H1 (cell line): ENCODE measurements at regions not wholly inside any gene's neighbourhood (a gene's known extent, or its start where the extent isn't known, plus 50 kb on each side); places are given as distances from the start of the nearest gene placed in this dataset.

ENCODE experiments used
- CTCF ChIA-PET: fragments of 300-600 bp; sonication (Branson Sonifier 250); formaldehyde crosslinking; loops from one replicate; lab custom pipeline; 2021; ENCODE audit not compliant: partially characterized antibody; lab: Charles Lee
- POLR2A ChIA-PET: fragments of 300-600 bp; sonication (Branson Sonifier 250); formaldehyde crosslinking; loops from one replicate; lab custom pipeline; 2021; ENCODE audit warnings: inconsistent platforms; ENCODE audit not compliant: partially characterized antibody; lab: Charles Lee
- DNase-seq, 2 experiments: peaks; one replicate each; pipeline versions ENCODE4 v3.0.0 to v3.0.0-alpha.2; 2010 to 2022; ENCODE audit warnings: low spot score in 2 of 2, low read depth in 1 of 2, mixed read lengths in 1 of 2
- FAIRE-seq: peaks from 2 replicates; lab custom pipeline; 2011; peaks lifted over from hg19 to GRCh38; lab: Jason Lieb, UNC
- H2AFZ ChIP-seq: 2 replicates; pipeline ENCODE4 v1.8.1; 2012; ENCODE audit warnings: low read length, inconsistent platforms
- H2AK5ac ChIP-seq: 2 replicates; pipeline ENCODE4 v1.6.1; 2013; ENCODE audit warnings: low read depth, low read length
- H2BK120ac ChIP-seq: replicated peaks from 2 replicates; pipeline ENCODE3; 2013; ENCODE audit warnings: low read depth, low read length, inconsistent platforms
- H2BK12ac ChIP-seq: 2 replicates; pipeline ENCODE4 v1.6.1; 2013; ENCODE audit warnings: low read depth, low read length
- H2BK15ac ChIP-seq: 2 replicates; pipeline ENCODE4 v1.6.1; 2013; ENCODE audit warnings: low read length
- H2BK20ac ChIP-seq: 2 replicates; pipeline ENCODE4 v1.6.1; 2013; ENCODE audit warnings: low read length
- H2BK5ac ChIP-seq: 2 replicates; pipeline ENCODE4 v1.6.1; 2013; ENCODE audit warnings: low read depth, low read length
- H3K14ac ChIP-seq: 2 replicates; pipeline ENCODE4 v1.6.1; 2013; ENCODE audit warnings: inconsistent platforms; ENCODE audit not compliant: insufficient read length
- H3K18ac ChIP-seq: 2 replicates; pipeline ENCODE4 v1.6.1; 2013; ENCODE audit warnings: low read length; ENCODE audit errors: extremely low read depth
- H3K23ac ChIP-seq: 2 replicates; pipeline ENCODE4 v1.6.1; 2013; ENCODE audit warnings: inconsistent platforms; ENCODE audit not compliant: insufficient read length
- H3K23me2 ChIP-seq: 2 replicates; pipeline ENCODE4 v1.6.1; 2013; ENCODE audit warnings: low read depth, low read length
- H3K27ac ChIP-seq: 2 replicates; pipeline ENCODE4 v1.6.1; 2011; ENCODE audit warnings: low read depth, low read length, inconsistent platforms
- H3K27me3 ChIP-seq, 4 experiments: replicated peaks in 1 of 4; 1 replicate in 1 of 4; 2 replicates in 3 of 4; pipeline versions ENCODE4 v1.6.1 to v1.8.1; 2011 to 2013; ENCODE audit warnings: low read length in 3 of 4, mild to moderate bottlenecking in 3 of 4, inconsistent platforms in 2 of 4, mixed read lengths in 2 of 4, moderate library complexity in 1 of 4; ENCODE audit not compliant: control insufficient read depth in 3 of 4, insufficient read depth in 3 of 4; ENCODE audit errors: extremely low read depth in 1 of 4
- H3K36me3 ChIP-seq, 4 experiments: 2 replicates each; pipeline versions ENCODE4 v1.6.1 to v1.8.1; 2011 to 2013; ENCODE audit warnings: mild to moderate bottlenecking in 4 of 4, low read length in 3 of 4, moderate library complexity in 2 of 4, control low read depth in 1 of 4, inconsistent platforms in 1 of 4; ENCODE audit not compliant: insufficient read depth in 4 of 4, control insufficient read depth in 2 of 4
- H3K4ac ChIP-seq: replicated peaks from 2 replicates; pipeline ENCODE3; 2013; ENCODE audit warnings: low read length, low read depth, mixed read lengths, inconsistent platforms; ENCODE audit not compliant: insufficient read length
- H3K4me1 ChIP-seq, 4 experiments: replicated peaks in 1 of 4; 1 replicate in 1 of 4; 2 replicates in 3 of 4; pipeline versions ENCODE4 v1.6.1 to v1.8.1; 2011 to 2013; ENCODE audit warnings: low read length in 3 of 4, inconsistent platforms in 2 of 4, mixed read lengths in 1 of 4; ENCODE audit not compliant: insufficient read depth in 4 of 4, control insufficient read depth in 3 of 4
- H3K4me2 ChIP-seq, 2 experiments: 2 replicates each; pipeline versions ENCODE4 v1.6.1 to v1.8.1; 2011 to 2013; ENCODE audit warnings: low read depth in 2 of 2, low read length in 2 of 2, control low read depth in 1 of 2, inconsistent platforms in 1 of 2, mild to moderate bottlenecking in 1 of 2; ENCODE audit not compliant: insufficient read depth in 1 of 2
- H3K4me3 ChIP-seq, 4 experiments: fragments of 200-600, 300-600 bp in 1 of 4; sonication (generic), shearing (Covaris generic), sonication (Bioruptor Twin) in 1 of 4; 2 replicates each; pipeline versions ENCODE4 v1.5.1 to v1.8.1; 2011 to 2016; ENCODE audit warnings: low read length in 4 of 4, low read depth in 3 of 4, control low read depth in 2 of 4, inconsistent platforms in 2 of 4, mild to moderate bottlenecking in 2 of 4, mixed read lengths in 1 of 4, moderate library complexity in 1 of 4; ENCODE audit not compliant: insufficient read depth in 2 of 4; ENCODE audit errors: extremely low read depth in 1 of 4
- H3K56ac ChIP-seq: replicated peaks from 2 replicates; pipeline ENCODE3; 2013; ENCODE audit warnings: low read depth, mild to moderate bottlenecking, mixed read lengths, low read length, inconsistent platforms; ENCODE audit not compliant: insufficient read length
- H3K79me1 ChIP-seq: 2 replicates; pipeline ENCODE4 v1.6.1; 2013; ENCODE audit warnings: low read depth, low read length, control low read depth
- H3K79me2 ChIP-seq, 2 experiments: 2 replicates each; pipeline versions ENCODE4 v1.6.1 to v1.8.1; 2012 to 2013; ENCODE audit warnings: low read length in 2 of 2, mild to moderate bottlenecking in 2 of 2, inconsistent platforms in 1 of 2; ENCODE audit not compliant: insufficient read depth in 2 of 2, control insufficient read depth in 1 of 2
- H3K9ac ChIP-seq, 4 experiments: replicated peaks in 1 of 4; 1 replicate in 1 of 4; 2 replicates in 3 of 4; pipeline versions ENCODE4 v1.6.1 to v1.8.1; 2011 to 2013; ENCODE audit warnings: low read depth in 3 of 4, low read length in 3 of 4, control low read depth in 2 of 4, mild to moderate bottlenecking in 2 of 4, moderate library complexity in 2 of 4, inconsistent platforms in 1 of 4; ENCODE audit errors: extremely low read depth in 1 of 4
- H3K9me3 ChIP-seq, 2 experiments: 2 replicates each; pipeline versions ENCODE4 v1.6.1 to v1.8.1; 2012 to 2013; ENCODE audit warnings: mild to moderate bottlenecking in 2 of 2, moderate library complexity in 2 of 2, control low read depth in 1 of 2, inconsistent platforms in 1 of 2, low read depth in 1 of 2, low read length in 1 of 2, mixed read lengths in 1 of 2; ENCODE audit not compliant: insufficient read depth in 2 of 2
- H4K20me1 ChIP-seq, 2 experiments: replicated peaks in 1 of 2; 2 replicates each; pipeline versions ENCODE3 to v1.8.1; 2011 to 2013; ENCODE audit warnings: inconsistent platforms in 2 of 2, low read length in 2 of 2, mild to moderate bottlenecking in 1 of 2; ENCODE audit not compliant: insufficient read depth in 2 of 2, control insufficient read depth in 1 of 2
- H4K5ac ChIP-seq: 2 replicates; pipeline ENCODE4 v1.6.1; 2013; ENCODE audit warnings: low read length, low read depth, mixed read lengths, inconsistent platforms; ENCODE audit not compliant: insufficient read length
- H4K8ac ChIP-seq: 2 replicates; pipeline ENCODE4 v1.8.0; 2013; ENCODE audit warnings: mild to moderate bottlenecking, moderate library complexity, low read length, inconsistent platforms; ENCODE audit not compliant: insufficient read depth; ENCODE audit errors: extremely low read depth
- H4K91ac ChIP-seq: replicated peaks from 2 replicates; pipeline ENCODE3; 2013; ENCODE audit warnings: low read length, mixed read lengths, inconsistent platforms; ENCODE audit not compliant: insufficient read length
- ASH2L ChIP-seq: fragments of 200-600, 300-600 bp; sonication (generic); IDR thresholded peaks from one replicate; pipeline ENCODE4 v1.7.1; 2017; ENCODE audit warnings: low read length
- BRCA1 ChIP-seq: IDR thresholded peaks from 2 replicates; pipeline ENCODE4 v1.6.1; 2012; ENCODE audit warnings: low read depth, low read length, improper control_type of control experiment
- EGR1 ChIP-seq: IDR thresholded peaks from 2 replicates; pipeline ENCODE4 v1.6.1; 2011; ENCODE audit warnings: low read depth, low read length, borderline replicate concordance
- EP300 ChIP-seq, 2 experiments: IDR thresholded peaks; 1 replicate in 1 of 2; 2 replicates in 1 of 2; pipeline ENCODE4 v1.6.1; 2011 to 2012; ENCODE audit warnings: low read depth in 2 of 2, low read length in 2 of 2, mild to moderate bottlenecking in 2 of 2, borderline replicate concordance in 1 of 2, inconsistent platforms in 1 of 2, moderate library complexity in 1 of 2
- GTF2F1 ChIP-seq: IDR thresholded peaks from 2 replicates; pipeline ENCODE4 v1.6.1; 2012; ENCODE audit warnings: low read depth, low read length, improper control_type of control experiment, borderline replicate concordance
- HDAC6 ChIP-seq: IDR thresholded peaks from one replicate; pipeline ENCODE4 v1.7.1; 2012; ENCODE audit warnings: low read depth, mild to moderate bottlenecking, inconsistent platforms, low read length, moderate library complexity
- KDM4A ChIP-seq: IDR thresholded peaks from one replicate; pipeline ENCODE4 v1.7.1; 2012; ENCODE audit warnings: low read depth, mild to moderate bottlenecking, moderate library complexity, low read length, inconsistent platforms; ENCODE audit not compliant: severe bottlenecking
- RFX5 ChIP-seq: IDR thresholded peaks from 2 replicates; pipeline ENCODE4 v1.6.1; 2011; ENCODE audit warnings: low read depth, low read length, improper control_type of control experiment, borderline replicate concordance
- RXRA ChIP-seq: IDR thresholded peaks from 2 replicates; pipeline ENCODE4 v1.6.1; 2011; ENCODE audit warnings: low read depth, mild to moderate bottlenecking, low read length, moderate library complexity; ENCODE audit not compliant: insufficient read depth
- SAP30 ChIP-seq: fragments of 300-600 bp; sonication (generic); IDR thresholded peaks from 2 replicates; pipeline ENCODE4 v1.7.1; 2012; ENCODE audit warnings: low read length, moderate library complexity, mild to moderate bottlenecking, inconsistent platforms; ENCODE audit not compliant: insufficient read depth, insufficient replicate concordance
- SIX5 ChIP-seq: IDR thresholded peaks from 2 replicates; pipeline ENCODE4 v1.6.1; 2011; ENCODE audit warnings: mild to moderate bottlenecking, low read depth, low read length
- SP1 ChIP-seq: IDR thresholded peaks from 2 replicates; pipeline ENCODE4 v1.6.1; 2011; ENCODE audit warnings: low read depth, low read length
- SRF ChIP-seq: IDR thresholded peaks from 2 replicates; pipeline ENCODE4 v1.6.1; 2011; ENCODE audit warnings: mild to moderate bottlenecking, low read depth, low read length, moderate library complexity
- TBP ChIP-seq: IDR thresholded peaks from 2 replicates; pipeline ENCODE4 v1.6.1; 2011; ENCODE audit warnings: low read depth, low read length, improper control_type of control experiment
- WGBS, 2 experiments: shearing (Covaris generic) in 1 of 2; methylation state at CpG; one replicate each; pipeline versions ENCODE4 v1.1.6 to v1.1.7; 2013 to 2015; ENCODE audit warnings: low lambda C conversion rate in 2 of 2, mixed read lengths in 2 of 2, inconsistent platforms in 1 of 2, low coverage in 1 of 2, missing lambda C conversion rate in 1 of 2; ENCODE audit not compliant: insufficient replicate concordance in 2 of 2, insufficient coverage in 1 of 2, insufficient read length in 1 of 2; ENCODE audit errors: extremely low coverage in 1 of 2, missing lambda C conversion rate in 1 of 2; 5-methylcytosine and 5-hydroxymethylcytosine counted together
- TF ChIP-seq, protein P1 (sequence below): IDR thresholded peaks from 2 replicates; pipeline ENCODE4 v1.6.1; 2011; ENCODE audit warnings: low read depth, mild to moderate bottlenecking, low read length; ENCODE audit not compliant: insufficient read depth

DNA sequence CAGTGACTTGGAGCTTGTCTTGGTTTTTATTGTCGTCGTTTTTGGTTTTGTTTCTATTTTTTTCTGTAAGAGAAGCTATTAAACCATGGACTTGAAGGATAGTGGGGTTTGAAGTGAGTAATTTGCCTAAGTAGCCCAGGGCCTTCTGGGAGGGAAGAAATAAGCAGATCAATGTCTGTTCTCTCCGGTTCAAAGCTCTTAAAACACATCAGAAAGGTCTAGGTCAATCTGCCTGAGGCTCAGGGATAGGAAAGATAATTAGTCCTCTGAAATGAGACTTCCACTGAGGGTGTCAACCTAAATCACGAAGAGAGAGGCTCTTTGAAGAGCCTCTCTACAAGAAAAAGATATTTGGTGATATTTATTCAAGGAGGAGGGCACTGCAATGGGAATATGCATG is 178.0 kb downstream of the MATN1 start:
- ChIA-PET POLR2A (no interaction called here), CTCF (no interaction called here)
- Histone ChIP-seq H2BK120ac (no peak overlapping the region), H2BK12ac (no peak overlapping the region), H3K23me2 (no peaks in the 10 kb centered on the region), H3K56ac (no peak overlapping the region), H3K4me2 (no peak overlapping the region), H3K27ac (no peak overlapping the region), H2BK5ac (no peak overlapping the region), H3K36me3 (no peaks in the 10 kb centered on the region), H3K4me3 (no peak overlapping the region), H3K23ac (no peak overlapping the region), H4K91ac (no peak overlapping the region), H3K4ac (no peak overlapping the region), H2BK20ac (no peak overlapping the region), H3K27me3 (no peaks in the 10 kb centered on the region), H3K18ac (no peak overlapping the region), H3K9ac (no peak overlapping the region), H3K4me1 (no peaks in the 10 kb centered on the region), H4K5ac (no peak overlapping the region), H2AK5ac (no peak overlapping the region), H2BK15ac (no peak overlapping the region), H3K79me2 (no peaks in the 10 kb centered on the region), H4K8ac (no peak overlapping the region), H4K20me1 (no peaks in the 10 kb centered on the region), H3K79me1 (no peaks in the 10 kb centered on the region), H3K14ac (no peak overlapping the region), H2AFZ (no peak overlapping the region), H3K9me3 (peaks cover 0 to 3% of the 10 kb centered on the region in 2 experiments; a peak in 1 of 4 replicates)
- DNase-seq (no peak), FAIRE-seq (no peak)
- WGBS, 2 experiments, result 63% methylated on average over 4 of the region's 4 CpGs; no CpG with 5 or more reads in 1 of the 2 experiments
- TF ChIP-seq TBP (no peak), SAP30 (no peak), SIX5 (no peak), EP300 (IDR thresholded peaks at IDR 0.05; ENCODE audit: borderline replicate concordance in 1 of 2, low read depth in 2 of 2, low read length in 2 of 2) (no peak), RFX5 (no peak), ASH2L (no peak), HDAC6 (no peak), EGR1 (no peak), RXRA (no peak), BRCA1 (no peak), KDM4A (no peak), SRF (no peak), SP1 (no peak), GTF2F1 (no peak)
- TF ChIP-seq, protein P1, sequence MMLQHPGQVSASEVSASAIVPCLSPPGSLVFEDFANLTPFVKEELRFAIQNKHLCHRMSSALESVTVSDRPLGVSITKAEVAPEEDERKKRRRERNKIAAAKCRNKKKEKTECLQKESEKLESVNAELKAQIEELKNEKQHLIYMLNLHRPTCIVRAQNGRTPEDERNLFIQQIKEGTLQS, result no peak
